ENCODE measurements at regions not wholly inside any gene's neighbourhood (a gene's known extent, or its start where the extent isn't known, plus 50 kb on each side); places are given as distances from the start of the nearest gene placed in this dataset.

- TF ChIP-seq, protein P1, sequence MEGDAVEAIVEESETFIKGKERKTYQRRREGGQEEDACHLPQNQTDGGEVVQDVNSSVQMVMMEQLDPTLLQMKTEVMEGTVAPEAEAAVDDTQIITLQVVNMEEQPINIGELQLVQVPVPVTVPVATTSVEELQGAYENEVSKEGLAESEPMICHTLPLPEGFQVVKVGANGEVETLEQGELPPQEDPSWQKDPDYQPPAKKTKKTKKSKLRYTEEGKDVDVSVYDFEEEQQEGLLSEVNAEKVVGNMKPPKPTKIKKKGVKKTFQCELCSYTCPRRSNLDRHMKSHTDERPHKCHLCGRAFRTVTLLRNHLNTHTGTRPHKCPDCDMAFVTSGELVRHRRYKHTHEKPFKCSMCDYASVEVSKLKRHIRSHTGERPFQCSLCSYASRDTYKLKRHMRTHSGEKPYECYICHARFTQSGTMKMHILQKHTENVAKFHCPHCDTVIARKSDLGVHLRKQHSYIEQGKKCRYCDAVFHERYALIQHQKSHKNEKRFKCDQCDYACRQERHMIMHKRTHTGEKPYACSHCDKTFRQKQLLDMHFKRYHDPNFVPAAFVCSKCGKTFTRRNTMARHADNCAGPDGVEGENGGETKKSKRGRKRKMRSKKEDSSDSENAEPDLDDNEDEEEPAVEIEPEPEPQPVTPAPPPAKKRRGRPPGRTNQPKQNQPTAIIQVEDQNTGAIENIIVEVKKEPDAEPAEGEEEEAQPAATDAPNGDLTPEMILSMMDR (IDR thresholded peaks at IDR 0.05; ENCODE audit: unreplicated experiment): no peak
- peaks cover 5% of the 10 kb centered on the region for H3K4me1 Mint-ChIP-seq
- H3K27me3 Mint-ChIP-seq (ENCODE audit: low read depth): no peaks in the 10 kb centered on the region
- no peak overlapping the region for H3K27ac Mint-ChIP-seq
- H3K36me3 Mint-ChIP-seq: peaks cover 1% of the 10 kb centered on the region
- H3K9me3 Mint-ChIP-seq: peaks cover 12% of the 10 kb centered on the region
- no peak for DNase-seq (ENCODE audit: low spot score in 2 of 2, unreplicated experiment in 2 of 2)
- H3K4me3 Mint-ChIP-seq: no peak overlapping the region
Measured at GRCh38 chr2:228725031-228725430, 543.5 kb upstream of the SPHKAP start.

DNA sequence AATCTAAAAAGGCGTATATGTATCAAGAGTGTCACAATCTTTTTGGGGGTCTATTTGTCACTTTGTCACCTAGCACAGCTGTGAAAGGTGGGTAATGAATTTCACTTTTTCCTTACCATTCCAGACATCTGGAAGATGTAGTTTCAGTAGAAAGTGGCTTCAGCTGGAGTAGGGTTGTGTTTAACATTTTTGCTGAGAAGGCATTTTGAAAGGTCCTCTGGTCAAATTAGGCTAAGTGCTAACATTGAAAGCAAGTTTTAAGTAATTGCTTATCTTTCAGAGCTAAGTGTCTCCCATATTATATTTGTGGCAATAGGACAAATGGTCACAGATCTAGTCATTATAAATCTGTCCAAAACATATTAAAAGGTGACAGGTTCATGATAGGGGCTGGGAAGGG is 542.1 kb upstream of the SPHKAP start:
- H3K36me3 Mint-ChIP-seq: peaks cover 1% of the 10 kb centered on the region
- H3K4me1 Mint-ChIP-seq: no peaks in the 10 kb centered on the region
- H3K27me3 Mint-ChIP-seq (ENCODE audit: low read depth): no peaks in the 10 kb centered on the region
- DNase-seq (ENCODE audit: low spot score in 2 of 2, unreplicated experiment in 2 of 2): no peak
- H3K9me3 Mint-ChIP-seq: peaks cover 12% of the 10 kb centered on the region
- H3K27ac Mint-ChIP-seq: no peak overlapping the region
- TF ChIP-seq, protein P1 (IDR thresholded peaks at IDR 0.05; ENCODE audit: unreplicated experiment): no peak
- no peak overlapping the region for H3K4me3 Mint-ChIP-seq

DNA sequence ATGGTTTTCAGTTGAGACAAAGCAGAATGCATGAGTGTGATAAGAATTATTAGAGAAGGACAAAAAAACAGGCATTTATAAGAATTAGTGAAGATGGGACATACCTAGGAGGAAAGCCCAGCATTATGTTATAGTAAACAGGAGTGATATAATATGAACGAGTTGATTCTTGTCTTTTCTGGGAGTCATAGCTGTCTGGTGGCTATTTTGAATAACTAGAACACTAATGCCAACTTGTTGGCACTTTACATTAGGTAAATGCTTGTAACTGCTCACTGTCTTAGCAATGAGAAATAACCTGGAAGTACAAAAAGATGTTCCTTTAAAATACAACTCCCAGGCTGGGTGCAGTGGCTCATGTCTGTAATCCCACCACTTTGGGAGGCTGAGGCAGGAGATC is 540.8 kb upstream of the SPHKAP start:
- Mint-ChIP-seq H3K27me3 (ENCODE audit: low read depth) (no peaks in the 10 kb centered on the region), H3K4me3 (no peak overlapping the region), H3K4me1 (no peaks in the 10 kb centered on the region), H3K27ac (no peak overlapping the region), H3K9me3 (peaks cover 10% of the 10 kb centered on the region), H3K36me3 (peaks cover under 1% of the 10 kb centered on the region)
- TF ChIP-seq, protein P1 (IDR thresholded peaks at IDR 0.05; ENCODE audit: unreplicated experiment): no peak
- no peak for DNase-seq (ENCODE audit: low spot score in 2 of 2, unreplicated experiment in 2 of 2)

DNA sequence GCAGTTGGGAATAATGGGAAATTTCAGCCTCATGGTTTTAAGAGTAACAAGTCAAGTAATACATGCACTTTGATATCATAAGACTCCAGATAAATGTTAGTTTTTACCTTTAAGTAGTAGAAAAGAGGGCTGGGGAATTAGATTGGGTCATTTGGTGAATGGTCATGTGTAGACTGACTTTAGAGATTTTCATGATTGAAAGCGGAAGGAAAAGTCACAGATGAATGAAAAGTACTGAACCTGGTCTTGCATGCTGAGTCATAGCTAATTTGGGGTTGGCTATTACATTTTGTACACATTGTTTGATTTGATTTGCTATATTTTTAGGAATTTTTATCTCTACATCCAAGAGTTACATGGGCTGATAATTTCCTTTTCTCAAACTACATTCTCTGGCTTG is 539.4 kb upstream of the SPHKAP start:
- DNase-seq (ENCODE audit: low spot score in 2 of 2, unreplicated experiment in 2 of 2): no peak
- no peak overlapping the region for H3K4me3 Mint-ChIP-seq
- TF ChIP-seq, protein P1 (IDR thresholded peaks at IDR 0.05; ENCODE audit: unreplicated experiment): no peak
- H3K36me3 Mint-ChIP-seq: no peaks in the 10 kb centered on the region
- H3K27me3 Mint-ChIP-seq (ENCODE audit: low read depth): no peaks in the 10 kb centered on the region
- H3K27ac Mint-ChIP-seq: no peak overlapping the region
- H3K4me1 Mint-ChIP-seq: no peaks in the 10 kb centered on the region
- peaks cover under 1% of the 10 kb centered on the region for H3K9me3 Mint-ChIP-seq

DNA sequence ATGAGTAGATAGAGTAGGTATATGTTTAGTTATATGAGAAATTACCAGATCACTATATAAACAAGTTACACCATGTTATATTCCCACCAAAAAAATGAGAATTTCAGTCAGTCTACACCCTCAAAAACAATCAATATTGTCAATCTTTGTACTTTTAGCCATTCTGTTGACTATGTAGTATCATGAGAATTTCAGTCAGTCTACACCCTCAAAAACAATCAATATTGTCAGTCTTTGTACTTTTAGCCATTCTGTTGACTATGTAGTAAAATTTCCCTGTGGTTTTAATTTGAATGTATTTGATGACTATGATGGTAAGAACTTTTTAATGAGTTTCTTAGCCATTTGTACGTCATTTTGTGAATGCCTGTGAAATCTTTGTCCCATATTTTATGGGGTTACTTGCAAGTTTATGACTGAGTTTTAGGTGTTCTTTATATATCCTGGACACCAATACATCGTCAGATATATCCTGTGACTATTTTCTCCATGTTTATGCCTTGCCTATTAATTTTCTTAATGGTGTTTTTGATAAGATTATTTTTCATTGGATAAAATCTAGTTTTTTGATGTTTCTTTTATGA is 528.4 kb upstream of the SPHKAP start:
- TF ChIP-seq, protein P1 (IDR thresholded peaks at IDR 0.05; ENCODE audit: unreplicated experiment): no peak
- Mint-ChIP-seq H3K4me1 (no peaks in the 10 kb centered on the region), H3K27ac (no peak overlapping the region), H3K9me3 (peaks cover 14% of the 10 kb centered on the region), H3K27me3 (ENCODE audit: low read depth) (peaks cover 2% of the 10 kb centered on the region), H3K36me3 (no peaks in the 10 kb centered on the region), H3K4me3 (no peak overlapping the region)
- DNase-seq (ENCODE audit: low spot score in 2 of 2, unreplicated experiment in 2 of 2): no peak

DNA sequence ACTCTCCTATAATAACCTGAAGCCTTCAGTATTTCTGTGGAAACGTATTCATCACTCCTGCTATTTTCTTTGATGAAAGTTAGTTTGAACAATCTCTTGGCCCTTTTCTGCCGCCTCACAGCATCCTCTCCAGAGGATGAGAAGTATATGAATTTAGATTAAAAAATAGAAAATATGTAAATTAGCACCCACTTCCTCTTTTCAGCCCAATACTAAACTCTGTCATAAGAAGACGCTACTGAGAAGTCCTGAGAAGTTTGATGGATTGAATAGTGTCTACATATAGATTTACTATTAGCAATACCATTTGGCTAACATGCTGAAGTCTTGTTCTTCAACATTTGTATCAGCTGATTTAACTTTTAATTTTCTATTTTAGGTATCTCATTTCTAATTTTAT is 526.4 kb upstream of the SPHKAP start:
- Mint-ChIP-seq H3K9me3 (no peaks in the 10 kb centered on the region), H3K4me3 (no peak overlapping the region), H3K4me1 (no peaks in the 10 kb centered on the region), H3K27me3 (ENCODE audit: low read depth) (peaks cover 2% of the 10 kb centered on the region), H3K27ac (no peak overlapping the region), H3K36me3 (no peaks in the 10 kb centered on the region)
- TF ChIP-seq, protein P1 (IDR thresholded peaks at IDR 0.05; ENCODE audit: unreplicated experiment): no peak
- no peak for DNase-seq (ENCODE audit: low spot score in 2 of 2, unreplicated experiment in 2 of 2)

Data from mesothelial cell of epicardium (in vitro differentiated cells).